RWPE2 (cell line): ENCODE measurements at regions not wholly inside any gene's neighbourhood (a gene's known extent, or its start where the extent isn't known, plus 50 kb on each side); places are given as distances from the start of the nearest gene placed in this dataset.

ENCODE experiments used
- ATAC-seq: fragments of 200-7000 bp; cut with Tn5 transposase; 3 replicates; pipeline ENCODE4 v1.9.1; 2021; ENCODE audit warnings: low read depth
- DNase-seq: peaks from one replicate; pipeline ENCODE4 v3.0.0-alpha.2; 2020; ENCODE audit warnings: low spot score
- H3K27ac ChIP-seq: fragments of 450-650 bp; 2 replicates; pipeline ENCODE4 v1.5.1; 2017; ENCODE audit warnings: mild to moderate bottlenecking; ENCODE audit not compliant: poor library complexity, severe bottlenecking
- H3K27me3 ChIP-seq: fragments of 250-450 bp; sonication (Bioruptor Pico); 2 replicates; pipeline ENCODE4 v1.5.1; 2021; ENCODE audit warnings: mild to moderate bottlenecking, moderate library complexity; ENCODE audit not compliant: insufficient read depth, poor library complexity, severe bottlenecking
- H3K36me3 ChIP-seq: fragments of 250-450 bp; sonication (Bioruptor Pico); 2 replicates; pipeline ENCODE4 v1.5.1; 2020; ENCODE audit warnings: low read depth, mild to moderate bottlenecking, moderate library complexity
- H3K4me1 ChIP-seq: fragments of 250-450 bp; sonication (Bioruptor Pico); 2 replicates; pipeline ENCODE4 v1.5.1; 2021; ENCODE audit warnings: mild to moderate bottlenecking, moderate library complexity; ENCODE audit not compliant: insufficient read depth, poor library complexity, severe bottlenecking
- H3K4me3 ChIP-seq: fragments of 250-450 bp; sonication (Bioruptor Pico); 2 replicates; pipeline ENCODE4 v1.5.1; 2021; ENCODE audit warnings: mild to moderate bottlenecking, moderate library complexity; ENCODE audit not compliant: severe bottlenecking
- H3K9me3 ChIP-seq: fragments of 250-450 bp; sonication (Bioruptor Pico); 2 replicates; pipeline ENCODE4 v1.5.1; 2021; ENCODE audit warnings: mild to moderate bottlenecking, moderate library complexity; ENCODE audit not compliant: severe bottlenecking
- CTCF ChIP-seq: fragments of 450-650 bp; IDR thresholded peaks from one replicate; pipeline ENCODE4 v1.5.1; 2017; ENCODE audit warnings: mild to moderate bottlenecking, moderate library complexity; ENCODE audit not compliant: poor library complexity, severe bottlenecking

DNA sequence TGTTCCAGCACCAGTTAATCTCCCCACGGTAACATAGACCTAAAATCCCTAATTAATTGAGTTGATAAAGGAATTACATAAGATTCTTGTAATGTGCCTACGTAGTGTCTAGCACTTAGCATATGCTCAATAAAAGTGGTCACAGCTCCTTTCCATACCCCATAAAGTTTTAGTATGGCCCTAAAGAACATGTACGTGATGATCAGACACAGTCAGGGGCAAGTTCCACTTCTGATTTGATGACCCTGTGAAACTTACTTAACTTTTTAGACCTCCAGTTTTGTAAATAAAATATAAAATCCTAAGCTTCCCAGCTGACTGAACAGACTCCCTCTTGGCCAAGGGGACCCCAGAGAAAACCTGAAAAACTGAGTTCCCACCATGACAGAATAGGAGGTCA lies 391.3 kb upstream of the ERCC4 start:
- TF ChIP-seq CTCF: no peak
- H3K27ac ChIP-seq: no peak overlapping the region
- no peaks in the 10 kb centered on the region for H3K27me3 ChIP-seq
- no peak for DNase-seq
- no peaks in the 10 kb centered on the region for H3K4me1 ChIP-seq
- ATAC-seq: no peak
- no peaks in the 10 kb centered on the region for H3K36me3 ChIP-seq
- no peak overlapping the region for H3K4me3 ChIP-seq
- no peaks in the 10 kb centered on the region for H3K9me3 ChIP-seq

- Histone ChIP-seq H3K9me3 (no peaks in the 10 kb centered on the region), H3K36me3 (no peaks in the 10 kb centered on the region)
Measured at GRCh38 chr16:13529193-13529982, 390.6 kb upstream of the ERCC4 start.

GRCh38 chr16:13540771-13541170 lies 379.2 kb upstream of the ERCC4 start:
- no peaks in the 10 kb centered on the region for H3K36me3 ChIP-seq
- TF ChIP-seq CTCF: no peak
- H3K27me3 ChIP-seq: no peaks in the 10 kb centered on the region
- DNase-seq: no peak
- no peak overlapping the region for H3K4me3 ChIP-seq
- no peak overlapping the region for H3K27ac ChIP-seq
- H3K9me3 ChIP-seq: no peaks in the 10 kb centered on the region
- no peak for ATAC-seq
- no peaks in the 10 kb centered on the region for H3K4me1 ChIP-seq

More at GRCh38 chr16:13529193-13529982, 390.6 kb upstream of the ERCC4 start:
- TF ChIP-seq CTCF: no peak
- H3K27ac ChIP-seq: no peak overlapping the region
- DNase-seq: no peak
- ATAC-seq: no peak
- no peaks in the 10 kb centered on the region for H3K27me3 ChIP-seq
- no peaks in the 10 kb centered on the region for H3K4me1 ChIP-seq
- H3K4me3 ChIP-seq: no peak overlapping the region

DNA sequence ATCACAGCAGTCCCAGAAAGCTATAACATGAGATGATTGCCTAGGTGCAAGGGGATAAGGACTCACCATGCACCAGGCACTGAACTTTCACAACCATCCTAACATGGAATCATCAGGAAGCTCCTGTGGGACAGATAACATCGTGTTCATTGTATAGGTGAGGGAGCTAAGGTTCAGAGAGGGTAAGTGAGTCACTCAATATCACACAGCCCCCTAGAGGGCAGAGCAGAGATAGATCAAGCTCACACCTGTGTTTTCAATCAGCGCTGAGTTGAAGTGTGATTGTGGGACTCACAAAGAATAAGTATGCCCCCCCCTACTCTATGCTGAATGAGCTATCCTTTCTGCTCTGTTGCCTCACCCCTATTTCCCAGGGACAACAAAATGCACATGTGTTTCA lies 377.7 kb upstream of the ERCC4 start:
- no peaks in the 10 kb centered on the region for H3K9me3 ChIP-seq
- no peaks in the 10 kb centered on the region for H3K36me3 ChIP-seq
- no peak overlapping the region for H3K4me3 ChIP-seq
- no peak for TF ChIP-seq CTCF
- no peaks in the 10 kb centered on the region for H3K27me3 ChIP-seq
- no peaks in the 10 kb centered on the region for H3K4me1 ChIP-seq
- DNase-seq (no peak), ATAC-seq (no peak)
- no peak overlapping the region for H3K27ac ChIP-seq

GRCh38 chr16:13543850-13544249 lies 376.1 kb upstream of the ERCC4 start:
- DNase-seq (no peak), ATAC-seq (no peak)
- no peak for TF ChIP-seq CTCF
- Histone ChIP-seq H3K9me3 (no peaks in the 10 kb centered on the region), H3K27ac (no peak overlapping the region), H3K36me3 (no peaks in the 10 kb centered on the region), H3K4me1 (no peaks in the 10 kb centered on the region), H3K27me3 (no peaks in the 10 kb centered on the region), H3K4me3 (no peak overlapping the region)
